Activated CD8-positive, alpha-beta memory T cell treated with anti-CD3 and anti-CD28 coated beads, Interleukin-2, amount 50 U/mL, for 48 hours (primary cell): ENCODE measurements at regions not wholly inside any gene's neighbourhood (a gene's known extent, or its start where the extent isn't known, plus 50 kb on each side); places are given as distances from the start of the nearest gene placed in this dataset.

Experiments used
- DNase-seq: peaks from one replicate; pipeline ENCODE4 v3.0.0-alpha.2; 2020

- DNase-seq, result no peak
Observed at GRCh38 chr5:73337586-73338255, 110.9 kb downstream of the FOXD1 start.

GRCh38 chr5:73336366-73336765, 112.2 kb downstream of the FOXD1 start:
- DNase-seq, result no peak

- no peak for DNase-seq
Observed at GRCh38 chr5:73333944-73334703, 114.5 kb downstream of the FOXD1 start.

GRCh38 chr5:73330613-73331012, 118.0 kb downstream of the FOXD1 start:
- no peak for DNase-seq

DNA sequence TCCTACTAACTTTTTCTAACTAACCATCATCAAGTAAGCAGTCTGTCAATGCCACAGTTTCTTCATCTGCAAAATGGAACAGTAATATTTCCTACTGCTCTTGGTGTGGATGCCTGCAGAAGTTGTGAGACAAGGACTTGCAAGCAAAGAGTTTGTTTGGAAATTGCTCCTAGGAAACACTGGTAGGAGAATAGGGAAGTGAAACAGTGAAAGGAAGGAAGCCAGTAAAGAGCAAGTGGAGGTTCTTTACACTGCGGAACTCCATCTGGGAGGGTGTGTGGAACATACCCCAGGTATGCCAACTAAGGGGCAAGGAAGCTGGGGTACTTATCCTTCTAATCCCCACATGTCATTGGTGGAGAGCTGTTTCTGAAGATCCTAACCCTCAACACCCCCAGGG, 119.9 kb downstream of the FOXD1 start:
- no peak for DNase-seq

GRCh38 chr5:73327908-73328455, 120.6 kb downstream of the FOXD1 start:
- no peak for DNase-seq

- DNase-seq, result no peak
Observed at GRCh38 chr5:73325546-73325945, 123.0 kb downstream of the FOXD1 start.

DNA sequence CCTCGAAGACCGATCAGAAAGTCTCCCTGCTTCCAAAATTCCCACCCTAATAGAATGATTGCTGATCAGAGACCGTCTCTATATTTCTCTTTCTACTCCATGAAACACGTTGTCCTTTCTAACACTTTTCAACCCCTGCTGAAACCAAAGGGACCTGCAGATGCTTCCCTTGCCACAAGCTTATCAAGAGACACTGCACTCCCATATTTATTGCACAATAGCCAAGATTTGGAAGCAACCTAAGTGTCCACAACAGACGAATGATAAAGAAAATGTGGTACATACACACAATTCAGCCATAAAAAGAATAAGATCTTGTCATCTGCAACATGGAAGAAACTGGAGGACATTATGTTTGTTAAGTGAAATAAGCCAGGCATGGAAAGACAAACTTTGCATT, 125.1 kb downstream of the FOXD1 start:
- DNase-seq, result no peak

DNA sequence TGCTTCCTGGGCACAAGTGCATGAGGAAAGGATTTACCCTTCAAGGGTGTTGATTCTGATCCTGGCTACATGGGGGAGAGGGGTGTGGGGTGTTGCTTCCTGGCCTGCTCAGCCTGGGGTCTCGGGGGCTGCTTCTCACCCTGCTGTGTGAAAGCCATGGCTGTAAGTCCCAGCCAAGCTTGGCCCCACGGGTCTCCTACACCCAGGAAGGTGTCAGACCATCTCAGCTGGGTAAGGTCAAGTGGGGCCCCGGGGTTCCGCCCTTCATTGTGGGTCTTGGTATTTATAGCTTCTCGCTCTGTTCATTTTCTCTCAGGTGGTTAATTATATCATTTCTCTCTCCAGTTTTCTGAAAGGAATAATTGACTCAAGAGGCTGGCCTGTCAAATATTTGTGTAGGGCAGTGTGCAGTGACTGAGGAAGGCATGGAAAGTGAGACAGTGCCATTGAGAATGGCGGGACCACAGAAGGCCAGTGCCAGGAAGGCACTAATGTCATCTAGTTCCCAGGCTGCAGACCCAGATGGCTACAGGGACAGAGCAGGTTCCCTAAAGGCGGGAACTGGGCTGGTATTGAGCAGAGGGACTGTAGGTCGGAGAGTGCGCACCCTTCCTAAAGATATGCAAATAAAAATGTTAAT, 126.0 kb downstream of the FOXD1 start:
- DNase-seq, result no peak

GRCh38 chr5:73321757-73322436, 126.7 kb downstream of the FOXD1 start:
- DNase-seq, result no peak

GRCh38 chr5:73319036-73319435, 129.5 kb downstream of the FOXD1 start:
- DNase-seq, result no peak

DNA sequence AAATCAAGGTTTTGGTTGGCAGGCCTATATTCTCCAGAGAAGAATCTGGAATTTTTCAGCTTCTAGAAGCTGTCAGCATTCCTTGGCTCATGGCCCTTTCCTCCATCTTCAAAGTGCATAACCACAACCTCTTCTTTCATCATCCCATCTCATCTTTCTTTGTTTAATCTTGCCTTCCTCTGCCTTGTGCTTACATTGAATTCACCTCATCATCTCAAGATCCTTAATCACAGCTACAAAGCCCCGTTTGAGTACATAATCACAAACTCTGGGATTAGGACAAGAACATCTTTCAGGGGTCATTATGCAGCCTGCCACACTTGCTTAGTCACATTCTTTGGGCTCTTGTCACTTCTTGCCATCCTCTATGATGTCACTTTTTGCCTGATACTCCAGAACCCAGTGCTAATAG, 130.3 kb downstream of the FOXD1 start:
- no peak for DNase-seq

DNA sequence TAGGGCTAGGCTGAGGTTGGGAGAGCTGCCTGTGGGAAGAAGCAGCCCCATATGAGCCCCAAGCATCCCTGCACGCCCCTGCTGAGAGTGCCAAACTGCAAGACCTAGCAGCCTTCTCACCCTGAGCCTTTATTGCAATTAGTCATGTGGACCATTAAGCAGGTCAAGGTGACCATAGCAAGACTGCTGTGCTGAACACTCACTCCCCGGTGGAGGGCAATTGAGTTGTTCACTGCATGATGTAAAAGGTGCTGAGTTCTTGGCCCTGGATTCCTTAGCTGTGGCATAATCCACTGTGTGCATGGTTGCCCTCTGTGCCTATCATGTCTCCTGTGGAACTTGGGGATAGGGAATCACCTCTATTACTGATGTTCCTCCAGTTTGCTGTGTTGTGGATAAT, 131.1 kb downstream of the FOXD1 start:
- no peak for DNase-seq

DNA sequence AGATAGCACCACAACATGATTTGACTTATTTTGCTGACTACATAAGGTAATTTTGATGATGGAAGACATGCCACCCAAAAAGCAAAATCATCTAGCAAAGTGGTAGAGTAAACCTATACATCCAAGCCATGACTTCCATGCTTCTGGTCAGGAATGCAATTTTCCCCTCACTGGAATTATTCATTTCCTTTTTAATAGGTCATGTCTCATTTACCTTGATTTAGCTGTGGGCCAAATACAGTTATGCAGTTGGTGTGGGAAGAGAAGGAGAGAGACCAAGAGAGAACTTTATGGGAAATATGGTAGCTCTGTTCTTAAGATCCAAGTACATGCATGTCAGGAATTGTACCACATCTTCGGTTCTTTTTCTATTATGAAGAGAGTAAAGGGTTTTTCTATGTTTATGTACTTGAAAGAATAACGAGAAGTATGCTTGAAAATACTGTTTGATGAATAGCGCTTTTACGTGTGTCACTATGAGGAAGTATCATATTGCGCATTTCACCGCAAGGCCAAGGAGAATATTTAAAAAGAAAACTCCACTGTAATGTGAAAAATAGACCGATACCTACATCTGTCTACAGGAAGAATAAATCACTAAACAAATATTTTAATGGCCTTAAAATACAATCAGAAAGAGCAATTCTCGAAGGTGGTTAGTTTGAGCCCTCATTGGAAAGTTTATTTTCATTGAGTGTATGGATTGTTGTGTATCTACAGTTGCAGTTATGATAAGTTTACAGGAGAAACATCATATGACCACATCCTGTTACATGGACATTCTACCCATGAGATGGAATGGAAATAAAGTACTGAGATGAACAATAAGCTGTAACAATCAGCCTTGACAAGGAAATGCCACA, 134.0 kb downstream of the FOXD1 start:
- DNase-seq, result no peak

DNA sequence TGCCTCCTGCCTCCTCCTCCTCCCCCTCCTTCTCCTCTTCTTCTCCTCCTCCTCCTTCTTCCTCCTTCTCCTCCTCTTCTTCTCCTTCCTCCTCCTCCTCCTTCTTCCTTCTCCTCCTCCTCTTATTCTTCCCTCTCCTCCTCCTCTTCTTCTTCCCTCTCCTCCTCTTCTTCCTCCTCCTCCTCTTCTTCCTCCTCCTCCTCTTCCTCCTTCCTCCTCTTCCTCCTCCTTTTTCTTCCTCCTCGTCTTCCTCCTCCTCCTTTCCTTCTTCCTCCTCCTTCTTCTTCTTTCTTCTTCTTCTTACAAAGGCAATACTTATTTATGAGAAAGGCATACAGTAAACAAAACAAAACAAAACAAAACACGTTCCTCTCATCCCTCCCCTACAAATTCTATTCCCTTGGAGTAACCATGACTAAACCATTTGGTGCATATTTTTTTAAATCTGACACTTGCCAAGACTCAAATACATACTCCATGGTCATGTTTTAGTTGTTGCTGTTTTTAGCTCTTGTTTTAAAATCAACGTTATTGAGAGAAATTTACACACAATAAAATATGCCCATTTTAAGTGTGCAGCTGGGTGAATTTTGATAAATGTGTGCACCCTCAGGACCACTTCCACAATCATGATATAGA, 135.6 kb downstream of the FOXD1 start:
- DNase-seq, result no peak

GRCh38 chr5:73312146-73312871, 136.3 kb downstream of the FOXD1 start:
- DNase-seq, result no peak

DNA sequence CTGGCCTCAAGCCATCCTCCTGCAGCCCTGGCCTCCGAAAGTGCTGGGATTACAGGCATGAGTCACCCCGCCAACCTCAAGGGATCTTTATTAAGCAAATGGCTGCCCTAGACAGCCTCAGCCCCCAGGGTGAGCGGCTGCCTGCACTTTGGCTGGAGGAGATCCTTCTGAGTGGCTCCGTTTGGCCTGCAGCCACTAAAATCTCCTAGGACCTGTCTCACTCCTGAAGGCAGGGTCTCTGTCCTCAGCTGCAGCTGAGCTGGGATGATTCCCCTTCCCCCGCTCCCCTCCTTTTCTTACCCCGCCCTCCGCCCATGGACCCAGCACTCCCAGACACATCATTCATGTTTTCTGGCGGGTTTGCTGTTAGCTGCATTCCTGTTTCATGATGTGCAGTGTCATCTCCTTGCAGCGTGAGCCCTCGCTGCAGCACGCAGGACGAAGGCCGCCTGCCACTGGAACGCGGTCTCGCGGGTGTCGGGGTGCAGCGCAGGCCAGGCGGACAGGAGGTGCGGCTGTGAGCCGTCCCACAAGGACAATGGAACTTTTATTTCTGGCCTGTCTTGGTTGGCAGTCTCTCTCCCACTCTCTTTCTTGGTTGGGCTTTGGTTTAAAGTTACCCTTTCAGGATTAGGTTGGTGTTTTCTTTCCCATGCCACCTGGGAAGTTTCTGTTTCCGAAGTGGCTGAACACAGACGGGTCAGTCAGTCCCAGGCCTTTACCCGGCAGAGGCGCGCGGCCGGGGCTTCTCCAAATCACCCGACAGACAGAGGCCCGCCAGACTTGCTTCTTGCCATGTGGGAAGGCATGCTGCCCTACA, 137.1 kb downstream of the FOXD1 start:
- no peak for DNase-seq

- DNase-seq, result no peak
Observed at GRCh38 chr5:73307645-73308355, 134.8 kb downstream of the TMEM174 start.

- no peak for DNase-seq
Observed at GRCh38 chr5:73306741-73307275, 133.8 kb downstream of the TMEM174 start.
